H1 (cell line): ENCODE measurements at regions not wholly inside any gene's neighbourhood (a gene's known extent, or its start where the extent isn't known, plus 50 kb on each side); places are given as distances from the start of the nearest gene placed in this dataset.

ENCODE experiments used
- CHD7 ChIP-seq: fragments of 300-600 bp; sonication (generic); IDR thresholded peaks from 2 replicates; pipeline ENCODE4 v1.7.1; 2012; ENCODE audit warnings: low read length, moderate library complexity, mild to moderate bottlenecking, inconsistent platforms; ENCODE audit not compliant: insufficient replicate concordance
- KDM5A ChIP-seq: fragments of 200-600 bp; IDR thresholded peaks from 2 replicates; pipeline ENCODE4 v1.7.1; 2012; ENCODE audit warnings: mild to moderate bottlenecking, low read length, inconsistent platforms, mixed read lengths
- SIX5 ChIP-seq: IDR thresholded peaks from 2 replicates; pipeline ENCODE4 v1.6.1; 2011; ENCODE audit warnings: mild to moderate bottlenecking, low read depth, low read length
- USF2 ChIP-seq: IDR thresholded peaks from 2 replicates; pipeline ENCODE4 v1.6.1; 2011; ENCODE audit warnings: low read length, improper control_type of control experiment

- TF ChIP-seq CHD7 (no peak), USF2 (no peak), SIX5 (0 out of 2 replicates have a peak, but pooled peaks have one; percentile 7), KDM5A (no peak)
These were observed 171.5 kb upstream of the FRG1 start (continued) for GRCh38 chr4:189769131-189769530.
